B cell (primary cell): ENCODE measurements at regions not wholly inside any gene's neighbourhood (a gene's known extent, or its start where the extent isn't known, plus 50 kb on each side); places are given as distances from the start of the nearest gene placed in this dataset.

Experiments
- CTCF ChIP-seq: fragments of 200-600 bp; IDR thresholded peaks from one replicate; pipeline ENCODE4 v1.8.0; 2022; ENCODE audit warnings: antibody characterized with exemption, mild to moderate bottlenecking
- EZH2 ChIP-seq: IDR thresholded peaks from 2 replicates; pipeline ENCODE4 v1.6.1; 2012; ENCODE audit warnings: borderline replicate concordance, low read depth, mild to moderate bottlenecking, moderate library complexity, low read length; ENCODE audit not compliant: insufficient read depth, poor library complexity, severe bottlenecking

GRCh38 chr13:79659121-79659521 is 178.2 kb downstream of the NDFIP2 start:
- TF ChIP-seq CTCF, result no peak
- no peak for TF ChIP-seq EZH2
